ENCODE measurements at regions not wholly inside any gene's neighbourhood (a gene's known extent, or its start where the extent isn't known, plus 50 kb on each side); places are given as distances from the start of the nearest gene placed in this dataset.

DNA sequence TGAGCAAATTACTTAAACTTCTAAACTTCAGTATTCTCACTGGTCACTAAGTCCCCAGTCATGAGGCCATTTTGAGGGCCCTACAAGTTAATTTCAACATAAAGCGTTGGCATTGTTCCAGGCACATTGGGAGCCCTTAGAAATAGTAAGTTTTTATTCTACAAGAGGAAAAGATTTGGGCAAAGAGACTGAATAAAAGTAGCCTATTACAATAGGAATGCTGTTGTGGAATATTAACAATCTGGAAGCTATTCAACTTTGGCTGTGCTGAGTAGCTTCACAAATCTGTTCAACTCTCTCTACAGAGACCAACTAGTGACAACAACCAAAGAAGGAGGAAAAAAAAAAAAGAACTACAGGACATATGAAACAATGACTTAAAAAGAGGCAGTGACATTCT is 1287.5 kb upstream of the NXPH2 start:
- TF ChIP-seq CTCF (IDR thresholded peaks at IDR 0.05) = no peak
- TF ChIP-seq POLR2A (IDR thresholded peaks at IDR 0.05) = no peak
